GM12878 (cell line): ENCODE measurements at regions not wholly inside any gene's neighbourhood (a gene's known extent, or its start where the extent isn't known, plus 50 kb on each side); places are given as distances from the start of the nearest gene placed in this dataset.
"Not testable (repeated sequence)": the region's sequence is repeated elsewhere in the genome, so short reads cannot be mapped to it uniquely, and the experiment has no call there.

Experiments
- ATAC-seq: fragments of 200-7000 bp; cut with Tn5 transposase; 3 replicates; pipeline ENCODE4 v1.9.1; 2020; ENCODE audit warnings: mild to moderate bottlenecking, moderate library complexity
- BruUV-seq: library from RNA; stranded (reverse); fragments of 400-500 nt; replicated peaks from 2 replicates; lab custom pipeline; 2021; lab: Mats Ljungman, UMichigan
- CTCF ChIA-PET: fragments of 300-600 bp; sonication (Branson Sonifier 250); formaldehyde crosslinking; extraction: SDS; loops from one replicate; lab custom pipeline; 2021; ENCODE audit warnings: inconsistent platforms; lab: Yijun Ruan, JAX
- POLR2A ChIA-PET: fragments of 350-600 bp; formaldehyde crosslinking; extraction: SDS; loops from one replicate; lab custom pipeline; 2021; ENCODE audit warnings: inconsistent platforms; lab: Charles Lee
- RAD21 ChIA-PET: fragments of 300-600 bp; sonication (Branson Sonifier 250); formaldehyde crosslinking; loops from one replicate; lab custom pipeline; 2023; ENCODE audit warnings: antibody characterized with exemption; ENCODE audit not compliant: unreplicated experiment; lab: Charles Lee
- SMC1A ChIA-PET: fragments of 300-600 bp; sonication (Branson Sonifier 250); formaldehyde crosslinking; loops from one replicate; lab custom pipeline; 2023; ENCODE audit not compliant: unreplicated experiment, uncharacterized antibody; lab: Charles Lee
- DNase-seq: peaks from one replicate; pipeline ENCODE4 v3.0.0-alpha.2; 2011; ENCODE audit warnings: low read depth, low spot score
- FAIRE-seq: peaks from 3 replicates; lab custom pipeline; 2011; peaks lifted over from hg19 to GRCh38; lab: Jason Lieb, UNC
- H2AFZ ChIP-seq: 2 replicates; pipeline ENCODE4 v1.6.0; 2011; ENCODE audit warnings: low read depth, low read length, control low read depth; ENCODE audit not compliant: control insufficient read depth
- H3K27ac ChIP-seq: 2 replicates; pipeline ENCODE4 v1.5.1; 2011; ENCODE audit warnings: control low read depth; ENCODE audit not compliant: control insufficient read depth, insufficient read depth
- H3K27me3 ChIP-seq, 2 experiments: replicated peaks in 1 of 2; 2 replicates each; pipeline versions ENCODE4 v1.6.0 to v1.6.1; 2011; ENCODE audit warnings: low read length in 1 of 2; ENCODE audit not compliant: control insufficient read depth in 2 of 2, insufficient read depth in 2 of 2
- H3K36me3 ChIP-seq, 2 experiments: 2 replicates each; pipeline ENCODE4 v1.5.1; 2011; ENCODE audit warnings: low read length in 1 of 2; ENCODE audit not compliant: control insufficient read depth in 2 of 2, insufficient read depth in 2 of 2
- H3K4me1 ChIP-seq: 2 replicates; pipeline ENCODE4 v1.6.1; 2011; ENCODE audit warnings: mild to moderate bottlenecking, low read length, moderate library complexity, mixed read lengths; ENCODE audit not compliant: control insufficient read depth, insufficient read depth
- H3K4me2 ChIP-seq: 2 replicates; pipeline ENCODE4 v1.6.0; 2011; ENCODE audit warnings: control low read depth; ENCODE audit not compliant: control insufficient read depth, insufficient read depth
- H3K4me3 ChIP-seq: fragments of 200-600 bp; sonication (generic); 2 replicates; pipeline ENCODE4 v1.5.1; 2016
- H3K79me2 ChIP-seq: 2 replicates; pipeline ENCODE4 v1.6.0; 2011; ENCODE audit warnings: low read length; ENCODE audit not compliant: control insufficient read depth, insufficient read depth
- H3K9ac ChIP-seq: 2 replicates; pipeline ENCODE4 v1.8.0; 2011; ENCODE audit warnings: low read length, control low read depth, mixed read lengths; ENCODE audit not compliant: control insufficient read depth, insufficient read depth
- H3K9me3 ChIP-seq: replicated peaks from 3 replicates; pipeline ENCODE4 v1.5.1; 2011; ENCODE audit warnings: mild to moderate bottlenecking, low read length; ENCODE audit not compliant: control insufficient read depth, insufficient read depth
- H4K20me1 ChIP-seq: 2 replicates; pipeline ENCODE4 v1.6.0; 2011; ENCODE audit not compliant: control insufficient read depth, insufficient read depth
- BHLHE40 ChIP-seq, 2 experiments: fragments of 450-650 bp in 1 of 2; IDR thresholded peaks; 2 replicates each; pipeline ENCODE4 v1.6.1; 2011 to 2017; ENCODE audit warnings: low read depth in 2 of 2, borderline replicate concordance in 1 of 2, improper control_type of control experiment in 1 of 2, low read length in 1 of 2, mild to moderate bottlenecking in 1 of 2
- CBFB ChIP-seq: IDR thresholded peaks from 2 replicates; pipeline ENCODE4 v1.6.1; 2016; ENCODE audit warnings: antibody characterized with exemption, low read depth
- CREB1 ChIP-seq: IDR thresholded peaks from 2 replicates; pipeline ENCODE4 v1.6.1; 2012; ENCODE audit warnings: low read depth, mild to moderate bottlenecking, inconsistent platforms
- EED ChIP-seq: sonication (generic); IDR thresholded peaks from 2 replicates; pipeline ENCODE4 v1.6.1; 2016; ENCODE audit warnings: antibody characterized with exemption, low read depth
- IKZF1 ChIP-seq: fragments of 450-650 bp; conservative IDR thresholded peaks from 2 replicates; pipeline ENCODE4 v1.6.1; 2017; ENCODE audit warnings: antibody characterized with exemption, mild to moderate bottlenecking
- IKZF2 ChIP-seq, 2 experiments: fragments of 450-650 bp; IDR thresholded peaks; 2 replicates each; pipeline ENCODE4 v1.6.1; 2017; ENCODE audit warnings: mild to moderate bottlenecking in 2 of 2, moderate library complexity in 2 of 2
- IRF4 ChIP-seq: IDR thresholded peaks from 2 replicates; pipeline ENCODE4 v1.6.1; 2011; ENCODE audit warnings: low read depth, low read length
- JUNB ChIP-seq: IDR thresholded peaks from 2 replicates; pipeline ENCODE4 v1.6.1; 2016; ENCODE audit warnings: antibody characterized with exemption, mild to moderate bottlenecking
- MEF2A ChIP-seq: IDR thresholded peaks from 2 replicates; pipeline ENCODE4 v1.6.1; 2011; ENCODE audit warnings: low read depth, mild to moderate bottlenecking, low read length, moderate library complexity; ENCODE audit not compliant: insufficient read depth
- MTA3 ChIP-seq: IDR thresholded peaks from 2 replicates; pipeline ENCODE4 v1.6.1; 2012; ENCODE audit warnings: low read length, inconsistent platforms, borderline replicate concordance
- NR2F1 ChIP-seq: fragments of 450-650 bp; conservative IDR thresholded peaks from 2 replicates; pipeline ENCODE4 v1.6.1; 2017; ENCODE audit warnings: mild to moderate bottlenecking
- RUNX3 ChIP-seq: IDR thresholded peaks from 2 replicates; pipeline ENCODE4 v1.6.1; 2012; ENCODE audit warnings: low read length, inconsistent platforms
- SPI1 ChIP-seq: IDR thresholded peaks from 2 replicates; pipeline ENCODE4 v1.6.1; 2011; ENCODE audit warnings: low read depth, mild to moderate bottlenecking, low read length, moderate library complexity, borderline replicate concordance; ENCODE audit not compliant: insufficient read depth
- TAF1 ChIP-seq: IDR thresholded peaks from 2 replicates; pipeline ENCODE4 v1.6.1; 2011; ENCODE audit warnings: mild to moderate bottlenecking, low read depth, low read length, borderline replicate concordance
- YY1 ChIP-seq: IDR thresholded peaks from 2 replicates; pipeline ENCODE4 v1.6.1; 2011; ENCODE audit warnings: low read depth, mild to moderate bottlenecking, low read length
- WGBS: methylation state at CpG from one replicate; pipeline ENCODE4 v1.1.6; 2016; ENCODE audit warnings: low lambda C conversion rate; ENCODE audit not compliant: insufficient replicate concordance, insufficient coverage; ENCODE audit errors: missing lambda C conversion rate; 5-methylcytosine and 5-hydroxymethylcytosine counted together
- in situ Hi-C: fragments of 300-500 bp; cut with MboI; formaldehyde crosslinking; loops from 9 replicates; pipeline ENCODE4 v1.14.3; 2018; ENCODE audit warnings: mixed read lengths
- intact Hi-C: fragments of 100-400 bp; cut with micrococcal nuclease; formaldehyde crosslinking; loops from one replicate; pipeline ENCODE4 v1.14.2; 2022; ENCODE audit not compliant: unreplicated experiment
- TF ChIP-seq, protein P1 (sequence below): fragments of 450-650 bp; IDR thresholded peaks from 2 replicates; pipeline ENCODE4 v1.6.1; 2016; ENCODE audit warnings: mild to moderate bottlenecking
- TF ChIP-seq, protein P2 (sequence below): fragments of 450-650 bp; IDR thresholded peaks from 2 replicates; pipeline ENCODE4 v1.6.1; 2017; ENCODE audit warnings: low read depth, mild to moderate bottlenecking, moderate library complexity

DNA sequence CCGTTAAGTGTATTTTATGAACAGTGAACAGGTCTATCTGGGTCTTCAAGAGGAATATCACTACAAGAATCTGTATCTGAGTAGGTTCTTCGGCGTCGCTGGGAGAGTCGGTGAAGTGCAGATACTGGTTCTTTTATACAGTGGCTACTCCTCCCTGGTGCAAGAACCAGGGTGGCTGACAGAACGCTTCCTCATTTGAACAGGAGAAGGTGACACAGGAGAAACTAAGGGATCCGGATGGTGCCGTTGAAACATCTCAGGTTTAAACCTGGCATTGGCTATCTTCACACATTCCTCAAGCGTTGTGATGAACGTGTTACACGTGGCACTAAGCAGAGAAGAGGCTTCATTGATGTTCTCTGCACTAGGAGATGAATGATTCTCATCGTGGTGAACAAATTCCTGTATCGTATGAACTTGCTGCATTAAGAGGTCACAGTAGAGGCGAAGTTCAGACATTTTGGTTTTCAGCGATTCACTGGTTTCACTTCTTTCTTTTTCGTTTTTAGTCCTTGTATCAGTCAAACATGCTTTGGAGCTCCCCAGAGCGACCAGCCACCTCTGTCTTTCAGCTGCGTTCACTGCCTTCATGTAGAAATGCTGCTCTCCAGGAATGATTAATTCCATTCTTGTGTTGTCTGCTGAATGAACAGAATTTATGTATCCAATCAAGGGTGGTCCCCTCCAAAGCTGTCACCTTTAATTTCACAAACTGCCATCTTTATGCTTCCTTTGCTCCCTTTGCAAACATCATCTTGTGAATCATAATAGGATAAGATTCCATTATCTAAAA, 54.6 kb upstream of the CEACAM21 start:
- ATAC-seq (peak; percentile 90), DNase-seq (peak; percentile 55), FAIRE-seq (peak; percentile 92)
- H3K36me3 ChIP-seq, in situ Hi-C loops, H3K27me3 ChIP-seq, BruUV-seq, H3K79me2 ChIP-seq, H4K20me1 ChIP-seq, H3K9me3 ChIP-seq: not testable (repeated sequence)
- ChIA-PET RAD21 (interaction anchor here (1.1 to 1.2 kb wide), 2 partner anchors 13 to 64 kb away, joined by 4 to 5 read pairs; no protein-coding TSS in a partner anchor), POLR2A (interaction anchor here (0.6 to 0.8 kb wide), 3 partner anchors 9 to 430 kb away, joined by 3 to 6 read pairs (median 4); no protein-coding TSS in a partner anchor), SMC1A (interaction anchor here (1.0 to 1.5 kb wide), 4 partner anchors 9 to 72 kb away, joined by 3 to 5 read pairs (median 4); no protein-coding TSS in a partner anchor), CTCF (interaction anchor here (0.6 to 1.1 kb wide), 3 partner anchors 11 to 17 kb away, joined by 3 to 4 read pairs (median 3); no protein-coding TSS in a partner anchor)
- TF ChIP-seq NR2F1 (0 out of 2 replicates have a peak, but pooled peaks have one; percentile 42), TAF1 (peak; percentile 60; the same call in 1 of the 2 replicates), CBFB (peak; percentile 51; the same call in 1 of the 2 replicates), EED (0 out of 2 replicates have a peak, but pooled peaks have one; percentile 3), BHLHE40 (IDR thresholded peaks at IDR 0.05; ENCODE audit: borderline replicate concordance in 1 of 2, low read depth in 2 of 2, low read length in 1 of 2) (peak in 1 of 2 experiments; percentile 21; a peak in 1 of 4 replicates), IKZF2 (IDR thresholded peaks at IDR 0.05) (peak in 1 of 2 experiments; percentile 59; a peak in 2 of 4 replicates), IKZF1 (peak; percentile 16), JUNB (peak; percentile 49), CREB1 (0 out of 2 replicates have a peak, but pooled peaks have one; percentile 20), YY1 (peak; percentile 66; the same call in 1 of the 2 replicates), RUNX3 (peak; percentile 53; the same call in 1 of the 2 replicates), MEF2A (0 out of 2 replicates have a peak, but pooled peaks have one; percentile 15), SPI1 (peak; percentile 83), IRF4 (0 out of 2 replicates have a peak, but pooled peaks have one; percentile 66), MTA3 (peak; percentile 47; the same call in 1 of the 2 replicates)
- TF ChIP-seq, protein P1, sequence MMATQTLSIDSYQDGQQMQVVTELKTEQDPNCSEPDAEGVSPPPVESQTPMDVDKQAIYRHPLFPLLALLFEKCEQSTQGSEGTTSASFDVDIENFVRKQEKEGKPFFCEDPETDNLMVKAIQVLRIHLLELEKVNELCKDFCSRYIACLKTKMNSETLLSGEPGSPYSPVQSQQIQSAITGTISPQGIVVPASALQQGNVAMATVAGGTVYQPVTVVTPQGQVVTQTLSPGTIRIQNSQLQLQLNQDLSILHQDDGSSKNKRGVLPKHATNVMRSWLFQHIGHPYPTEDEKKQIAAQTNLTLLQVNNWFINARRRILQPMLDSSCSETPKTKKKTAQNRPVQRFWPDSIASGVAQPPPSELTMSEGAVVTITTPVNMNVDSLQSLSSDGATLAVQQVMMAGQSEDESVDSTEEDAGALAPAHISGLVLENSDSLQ, result peak; percentile 57; the same call in 1 of the 2 replicates
- TF ChIP-seq, protein P2, sequence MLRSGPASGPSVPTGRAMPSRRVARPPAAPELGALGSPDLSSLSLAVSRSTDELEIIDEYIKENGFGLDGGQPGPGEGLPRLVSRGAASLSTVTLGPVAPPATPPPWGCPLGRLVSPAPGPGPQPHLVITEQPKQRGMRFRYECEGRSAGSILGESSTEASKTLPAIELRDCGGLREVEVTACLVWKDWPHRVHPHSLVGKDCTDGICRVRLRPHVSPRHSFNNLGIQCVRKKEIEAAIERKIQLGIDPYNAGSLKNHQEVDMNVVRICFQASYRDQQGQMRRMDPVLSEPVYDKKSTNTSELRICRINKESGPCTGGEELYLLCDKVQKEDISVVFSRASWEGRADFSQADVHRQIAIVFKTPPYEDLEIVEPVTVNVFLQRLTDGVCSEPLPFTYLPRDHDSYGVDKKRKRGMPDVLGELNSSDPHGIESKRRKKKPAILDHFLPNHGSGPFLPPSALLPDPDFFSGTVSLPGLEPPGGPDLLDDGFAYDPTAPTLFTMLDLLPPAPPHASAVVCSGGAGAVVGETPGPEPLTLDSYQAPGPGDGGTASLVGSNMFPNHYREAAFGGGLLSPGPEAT, result 0 out of 2 replicates have a peak, but pooled peaks have one; percentile 32
- Histone ChIP-seq H2AFZ (peak overlapping the region; percentile 66), H3K4me1 (peaks cover 16% of the 10 kb centered on the region), H3K27ac (peak overlapping the region; percentile 8), H3K9ac (peak overlapping the region; percentile 67), H3K4me2 (peak overlapping the region; percentile 80), H3K4me3 (peak overlapping the region; percentile 47)
- WGBS, result 27% methylated on average over 18 of the region's 18 CpGs
- intact Hi-C loops, result loop anchor here (5.0 kb wide), 1 partner anchor 41 kb away; no protein-coding TSS in a partner anchor
